ENCODE measurements at regions not wholly inside any gene's neighbourhood (a gene's known extent, or its start where the extent isn't known, plus 50 kb on each side); places are given as distances from the start of the nearest gene placed in this dataset.

- H3K27ac ChIP-seq (ENCODE audit: low read depth in 1 of 2, low read length in 2 of 2): no peak overlapping the region
- WGBS: 83% methylated on average over 2 of the region's 2 CpGs
- no peaks in the 10 kb centered on the region for H3K36me3 ChIP-seq (ENCODE audit: control insufficient read depth in 4 of 4, insufficient read depth in 3 of 4, low read depth in 1 of 4, low read length in 3 of 4)
- DNase-seq (ENCODE audit: low spot score): no peak
- no peak for TF ChIP-seq NR2F2 (IDR thresholded peaks at IDR 0.05)
- TF ChIP-seq YY1 (IDR thresholded peaks at IDR 0.05): no peak
- no peak for TF ChIP-seq GABPA (IDR thresholded peaks at IDR 0.05 in 1 of 2, conservative IDR thresholded peaks at IDR 0.05 in 1 of 2)
- no peak for TF ChIP-seq RAD21 (IDR thresholded peaks at IDR 0.05)
- TF ChIP-seq TAF1 (conservative IDR thresholded peaks at IDR 0.05): no peak
- no peak for TF ChIP-seq FOXA1 (IDR thresholded peaks at IDR 0.05)
- no peak for TF ChIP-seq JUND (IDR thresholded peaks at IDR 0.05)
- TF ChIP-seq FOXA2 (IDR thresholded peaks at IDR 0.05): no peak
- TF ChIP-seq SP1 (IDR thresholded peaks at IDR 0.05): no peak
- TF ChIP-seq REST (IDR thresholded peaks at IDR 0.05): no peak
- TF ChIP-seq HNF4G (IDR thresholded peaks at IDR 0.05): no peak
- no peak for TF ChIP-seq ZBTB33 (IDR thresholded peaks at IDR 0.05)
- no peak for TF ChIP-seq MAX (IDR thresholded peaks at IDR 0.05)
- TF ChIP-seq ATF3 (IDR thresholded peaks at IDR 0.05): no peak
- TF ChIP-seq CTCF (IDR thresholded peaks at IDR 0.05; ENCODE audit: low read depth, low read length, missing input control): no peak
- TF ChIP-seq RXRA (IDR thresholded peaks at IDR 0.05): no peak
- no peak for TF ChIP-seq HNF4A (conservative IDR thresholded peaks at IDR 0.05)
- no peak for TF ChIP-seq EGR1 (IDR thresholded peaks at IDR 0.05; ENCODE audit: low read depth in 2 of 2)
- H3K9me3 ChIP-seq (ENCODE audit: control insufficient read depth in 4 of 4, low read length in 3 of 4): no peaks in the 10 kb centered on the region
- no peak overlapping the region for H3K9ac ChIP-seq (ENCODE audit: low read depth in 1 of 2, low read length in 2 of 2)
- no peak overlapping the region for H3K4me3 ChIP-seq (ENCODE audit: low read depth in 1 of 3, low read length in 3 of 3)
- no peaks in the 10 kb centered on the region for H3K27me3 ChIP-seq (ENCODE audit: control insufficient read depth in 4 of 4, insufficient read depth in 4 of 4, low read length in 3 of 4)
- H3K4me1 ChIP-seq (ENCODE audit: control insufficient read depth in 4 of 4, insufficient read depth in 4 of 4, low read length in 3 of 4): no peaks in the 10 kb centered on the region
These were observed 97.3 kb upstream of the SPATA31C2 start for GRCh38 chr9:88235615-88236014.
